ENCODE measurements at regions not wholly inside any gene's neighbourhood (a gene's known extent, or its start where the extent isn't known, plus 50 kb on each side); places are given as distances from the start of the nearest gene placed in this dataset.

GRCh38 chr15:45995800-45996199 lies 361.0 kb downstream of the SQOR start:
- Mint-ChIP-seq H3K36me3 (ENCODE audit: low read depth) (no peaks in the 10 kb centered on the region), H3K4me3 (no peak overlapping the region), H3K9me3 (peaks cover 7% of the 10 kb centered on the region), H3K4me1 (no peaks in the 10 kb centered on the region), H3K27ac (ENCODE audit: unreplicated experiment) (no peak overlapping the region), H3K27me3 (ENCODE audit: low read depth) (peaks cover under 1% of the 10 kb centered on the region)
- TF ChIP-seq, protein P1, sequence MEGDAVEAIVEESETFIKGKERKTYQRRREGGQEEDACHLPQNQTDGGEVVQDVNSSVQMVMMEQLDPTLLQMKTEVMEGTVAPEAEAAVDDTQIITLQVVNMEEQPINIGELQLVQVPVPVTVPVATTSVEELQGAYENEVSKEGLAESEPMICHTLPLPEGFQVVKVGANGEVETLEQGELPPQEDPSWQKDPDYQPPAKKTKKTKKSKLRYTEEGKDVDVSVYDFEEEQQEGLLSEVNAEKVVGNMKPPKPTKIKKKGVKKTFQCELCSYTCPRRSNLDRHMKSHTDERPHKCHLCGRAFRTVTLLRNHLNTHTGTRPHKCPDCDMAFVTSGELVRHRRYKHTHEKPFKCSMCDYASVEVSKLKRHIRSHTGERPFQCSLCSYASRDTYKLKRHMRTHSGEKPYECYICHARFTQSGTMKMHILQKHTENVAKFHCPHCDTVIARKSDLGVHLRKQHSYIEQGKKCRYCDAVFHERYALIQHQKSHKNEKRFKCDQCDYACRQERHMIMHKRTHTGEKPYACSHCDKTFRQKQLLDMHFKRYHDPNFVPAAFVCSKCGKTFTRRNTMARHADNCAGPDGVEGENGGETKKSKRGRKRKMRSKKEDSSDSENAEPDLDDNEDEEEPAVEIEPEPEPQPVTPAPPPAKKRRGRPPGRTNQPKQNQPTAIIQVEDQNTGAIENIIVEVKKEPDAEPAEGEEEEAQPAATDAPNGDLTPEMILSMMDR (conservative IDR thresholded peaks at IDR 0.05): no peak
- no peak for DNase-seq (ENCODE audit: low read depth, low spot score)

GRCh38 chr15:46014532-46014931 lies 379.7 kb downstream of the SQOR start:
- Mint-ChIP-seq H3K4me1 (no peaks in the 10 kb centered on the region), H3K27me3 (ENCODE audit: low read depth) (no peaks in the 10 kb centered on the region), H3K4me3 (no peak overlapping the region), H3K9me3 (peaks cover 25% of the 10 kb centered on the region), H3K36me3 (ENCODE audit: low read depth) (peaks cover 7% of the 10 kb centered on the region), H3K27ac (ENCODE audit: unreplicated experiment) (no peak overlapping the region)
- TF ChIP-seq, protein P1 (conservative IDR thresholded peaks at IDR 0.05): no peak
- no peak for DNase-seq (ENCODE audit: low read depth, low spot score)

GRCh38 chr15:46034755-46035154 lies 399.9 kb downstream of the SQOR start:
- no peaks in the 10 kb centered on the region for H3K4me1 Mint-ChIP-seq
- H3K9me3 Mint-ChIP-seq: peaks cover 7% of the 10 kb centered on the region
- no peak overlapping the region for H3K27ac Mint-ChIP-seq (ENCODE audit: unreplicated experiment)
- TF ChIP-seq, protein P1 (conservative IDR thresholded peaks at IDR 0.05): no peak
- no peaks in the 10 kb centered on the region for H3K27me3 Mint-ChIP-seq (ENCODE audit: low read depth)
- H3K4me3 Mint-ChIP-seq: no peak overlapping the region
- no peak for DNase-seq (ENCODE audit: low read depth, low spot score)
- H3K36me3 Mint-ChIP-seq (ENCODE audit: low read depth): no peaks in the 10 kb centered on the region

DNA sequence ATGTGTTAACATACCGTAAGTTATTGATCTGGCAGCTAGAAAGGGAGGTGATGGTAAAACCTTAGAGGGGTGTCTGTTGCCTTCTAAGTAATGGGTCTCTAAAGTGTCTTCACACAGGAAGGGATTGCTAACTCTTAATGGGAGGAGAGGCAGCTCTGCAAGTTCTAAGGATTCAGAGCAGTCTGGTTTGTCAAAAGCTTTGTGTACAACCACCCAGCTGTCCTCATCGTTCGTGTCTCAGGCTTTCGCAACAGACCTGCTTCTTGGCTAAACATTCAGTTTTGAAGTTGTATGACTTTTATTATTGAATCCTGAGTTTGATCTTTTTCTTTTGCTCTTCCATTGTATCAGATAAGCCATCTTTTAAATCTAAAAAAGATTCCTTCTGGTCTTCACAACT lies 404.9 kb downstream of the SQOR start:
- H3K36me3 Mint-ChIP-seq (ENCODE audit: low read depth): no peaks in the 10 kb centered on the region
- no peak for DNase-seq (ENCODE audit: low read depth, low spot score)
- no peaks in the 10 kb centered on the region for H3K27me3 Mint-ChIP-seq (ENCODE audit: low read depth)
- H3K4me3 Mint-ChIP-seq: no peak overlapping the region
- TF ChIP-seq, protein P1 (conservative IDR thresholded peaks at IDR 0.05): no peak
- peaks cover 4% of the 10 kb centered on the region for H3K9me3 Mint-ChIP-seq
- H3K4me1 Mint-ChIP-seq: no peaks in the 10 kb centered on the region
- no peak overlapping the region for H3K27ac Mint-ChIP-seq (ENCODE audit: unreplicated experiment)

- TF ChIP-seq, protein P1 (conservative IDR thresholded peaks at IDR 0.05): no peak
- no peaks in the 10 kb centered on the region for H3K27me3 Mint-ChIP-seq (ENCODE audit: low read depth)
- no peak overlapping the region for H3K27ac Mint-ChIP-seq (ENCODE audit: unreplicated experiment)
- no peak overlapping the region for H3K4me3 Mint-ChIP-seq
- H3K36me3 Mint-ChIP-seq (ENCODE audit: low read depth): no peaks in the 10 kb centered on the region
- no peaks in the 10 kb centered on the region for H3K4me1 Mint-ChIP-seq
- DNase-seq (ENCODE audit: low read depth, low spot score): no peak
- peaks cover 4% of the 10 kb centered on the region for H3K9me3 Mint-ChIP-seq
Observed at GRCh38 chr15:46041905-46042304, 407.1 kb downstream of the SQOR start.
